Progenitor cell of endocrine pancreas (in vitro differentiated cells): ENCODE measurements at regions not wholly inside any gene's neighbourhood (a gene's known extent, or its start where the extent isn't known, plus 50 kb on each side); places are given as distances from the start of the nearest gene placed in this dataset.

Experiments
- DNase-seq: peaks from one replicate; pipeline ENCODE4 v3.0.0; 2021; ENCODE audit warnings: low spot score; ENCODE audit not compliant: unreplicated experiment
- H3K27ac Mint-ChIP-seq: 2 replicates; pipeline ENCODE4 v1.8.0; 2021; ENCODE audit warnings: mild to moderate bottlenecking, moderate library complexity, mixed read lengths
- H3K27me3 Mint-ChIP-seq: 2 replicates; pipeline ENCODE4 v1.8.0; 2021; ENCODE audit warnings: mixed read lengths
- H3K36me3 Mint-ChIP-seq: 2 replicates; pipeline ENCODE4 v1.8.0; 2022; ENCODE audit warnings: mixed read lengths; ENCODE audit not compliant: insufficient read depth
- H3K4me1 Mint-ChIP-seq: 2 replicates; pipeline ENCODE4 v1.8.0; 2021; ENCODE audit warnings: low read depth, mixed read lengths
- H3K4me3 Mint-ChIP-seq: 2 replicates; pipeline ENCODE4 v1.8.0; 2021; ENCODE audit warnings: low read depth, mild to moderate bottlenecking, moderate library complexity, mixed read lengths
- H3K9me3 Mint-ChIP-seq: 2 replicates; pipeline ENCODE4 v1.8.0; 2021; ENCODE audit warnings: low read depth, mixed read lengths
- CTCF ChIP-seq: fragments of 200-600 bp; sonication (generic); IDR thresholded peaks from one replicate; pipeline ENCODE4 v1.5.0; 2021; ENCODE audit warnings: antibody characterized with exemption, mild to moderate bottlenecking; ENCODE audit not compliant: unreplicated experiment

DNA sequence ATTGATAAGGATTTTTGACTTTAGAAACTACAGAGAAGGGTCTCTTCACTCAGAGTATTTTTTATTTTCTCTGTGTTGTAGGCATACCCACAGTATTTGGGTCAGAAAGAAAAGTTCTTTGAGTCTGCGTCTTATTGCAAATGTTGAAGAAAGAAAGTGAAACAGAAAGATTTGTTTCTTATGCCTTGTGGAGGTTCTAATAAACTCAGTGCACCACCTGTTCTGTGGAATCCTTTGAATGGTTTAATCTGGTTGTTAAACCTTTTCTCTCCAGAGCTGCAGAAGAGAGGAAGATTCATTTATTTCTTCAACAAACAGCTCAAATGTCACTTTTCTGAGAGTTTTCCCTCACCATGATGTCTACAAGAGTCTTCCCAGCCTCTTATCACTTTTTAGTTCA, 146.6 kb upstream of the PLEKHG7 start:
- TF ChIP-seq CTCF: no peak
- Mint-ChIP-seq H3K36me3 (peaks cover 1% of the 10 kb centered on the region), H3K9me3 (peaks cover 12% of the 10 kb centered on the region), H3K4me1 (peaks cover 18% of the 10 kb centered on the region), H3K27me3 (no peaks in the 10 kb centered on the region), H3K27ac (no peak overlapping the region), H3K4me3 (no peak overlapping the region)
- DNase-seq: no peak

- Mint-ChIP-seq H3K4me1 (peaks cover 18% of the 10 kb centered on the region), H3K4me3 (no peak overlapping the region), H3K36me3 (peaks cover 1% of the 10 kb centered on the region), H3K27me3 (no peaks in the 10 kb centered on the region), H3K9me3 (peaks cover 7% of the 10 kb centered on the region), H3K27ac (no peak overlapping the region)
- no peak for TF ChIP-seq CTCF
- no peak for DNase-seq
Measured at GRCh38 chr12:92554158-92555073, 148.4 kb upstream of the PLEKHG7 start.

DNA sequence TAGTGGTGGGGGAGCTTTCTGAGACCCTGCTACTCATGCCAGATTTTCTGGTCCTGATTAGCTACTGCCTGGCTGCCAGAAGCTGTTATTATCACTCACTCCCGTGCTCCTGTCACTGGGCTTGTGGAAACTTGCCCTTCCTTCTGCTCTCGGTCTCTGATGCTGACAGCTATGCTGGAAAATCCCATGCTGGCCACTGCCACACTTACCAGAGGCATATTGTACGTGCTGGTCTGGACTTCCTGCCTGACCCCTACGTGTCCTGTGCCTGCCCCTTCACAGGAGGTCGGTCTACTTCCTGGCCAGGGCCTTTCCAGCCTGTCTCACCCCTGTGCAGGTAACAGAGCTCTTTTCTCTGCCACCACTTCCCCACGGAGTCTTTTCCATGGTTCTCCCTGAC, 149.4 kb upstream of the PLEKHG7 start:
- H3K27ac Mint-ChIP-seq: no peak overlapping the region
- peaks cover 3% of the 10 kb centered on the region for H3K36me3 Mint-ChIP-seq
- no peak overlapping the region for H3K4me3 Mint-ChIP-seq
- peaks cover 10% of the 10 kb centered on the region for H3K9me3 Mint-ChIP-seq
- H3K4me1 Mint-ChIP-seq: peaks cover 15% of the 10 kb centered on the region
- TF ChIP-seq CTCF: no peak
- H3K27me3 Mint-ChIP-seq: no peaks in the 10 kb centered on the region
- no peak for DNase-seq

DNA sequence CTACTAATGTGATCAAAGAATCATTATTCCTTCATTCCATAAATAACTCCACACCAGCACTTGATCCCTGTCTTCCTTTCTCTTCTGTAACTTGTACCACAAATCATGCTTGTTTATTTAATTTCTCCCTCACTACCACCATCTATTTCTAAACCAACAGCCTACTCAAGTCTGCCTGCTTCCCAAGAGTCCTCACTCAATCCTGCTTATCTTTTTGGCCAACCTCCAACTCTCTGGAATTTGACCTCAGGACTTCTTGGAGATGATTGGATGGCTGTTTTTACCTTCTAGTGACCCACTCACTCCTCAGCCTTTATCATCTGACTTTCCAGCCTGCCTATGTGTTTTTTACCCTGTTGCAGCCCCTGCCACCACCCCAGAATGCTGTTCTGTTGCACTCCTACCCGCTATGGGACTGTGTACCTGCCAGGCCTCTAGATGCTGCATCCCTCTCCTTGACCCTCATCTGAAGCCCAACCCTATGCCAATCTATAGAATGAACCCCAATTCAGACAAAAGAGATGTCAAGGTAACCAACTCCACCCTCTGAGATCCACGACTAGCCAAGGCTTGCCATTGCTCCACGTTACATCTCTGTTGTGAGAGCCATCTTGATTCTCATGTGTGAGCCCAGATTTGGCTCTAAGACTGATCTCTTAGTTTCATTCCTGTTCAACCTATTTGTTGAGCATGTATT, 150.2 kb upstream of the PLEKHG7 start:
- Mint-ChIP-seq H3K27ac (no peak overlapping the region), H3K4me3 (no peak overlapping the region), H3K4me1 (peaks cover 15% of the 10 kb centered on the region), H3K27me3 (no peaks in the 10 kb centered on the region), H3K36me3 (peaks cover 3% of the 10 kb centered on the region), H3K9me3 (peaks cover 10% of the 10 kb centered on the region)
- TF ChIP-seq CTCF: no peak
- DNase-seq: no peak

DNA sequence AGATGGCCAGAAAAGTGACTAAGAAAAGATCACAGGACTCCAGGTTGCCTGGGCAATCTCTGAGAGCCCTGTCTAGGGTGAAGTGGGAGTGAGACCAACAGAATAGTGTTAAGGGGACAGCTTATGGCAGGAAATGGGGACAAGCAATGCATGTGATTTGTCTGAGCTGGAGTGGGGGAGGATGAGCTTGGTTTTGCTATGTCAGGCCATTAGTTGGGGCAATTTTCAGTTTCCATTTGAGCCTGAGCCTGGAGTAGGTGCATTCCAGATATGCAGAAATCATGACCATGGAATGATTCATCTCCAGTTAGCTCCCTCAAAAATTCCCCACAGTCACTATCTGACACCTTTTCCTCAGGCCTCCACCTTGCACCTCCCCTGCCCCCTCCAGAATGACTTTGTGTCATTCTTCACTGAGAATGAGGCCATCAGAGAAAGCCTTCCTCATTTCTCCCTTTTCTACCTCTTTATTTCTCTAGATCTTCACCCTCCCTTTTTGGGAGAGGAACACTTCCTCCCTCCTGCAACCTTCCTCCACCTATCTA, 150.9 kb upstream of the PLEKHG7 start:
- no peak for DNase-seq
- peaks cover 10% of the 10 kb centered on the region for H3K9me3 Mint-ChIP-seq
- no peak overlapping the region for H3K27ac Mint-ChIP-seq
- TF ChIP-seq CTCF: no peak
- H3K4me1 Mint-ChIP-seq: peaks cover 18% of the 10 kb centered on the region
- no peak overlapping the region for H3K4me3 Mint-ChIP-seq
- H3K27me3 Mint-ChIP-seq: no peaks in the 10 kb centered on the region
- H3K36me3 Mint-ChIP-seq: peaks cover 3% of the 10 kb centered on the region
